Stomach (tissue), 4 donors: ENCODE measurements at regions not wholly inside any gene's neighbourhood (a gene's known extent, or its start where the extent isn't known, plus 50 kb on each side); places are given as distances from the start of the nearest gene placed in this dataset.

Experiments used
- POLR2AphosphoS5 ChIP-seq, 3 donors: sonication (generic); formaldehyde crosslinking; IDR thresholded peaks; one replicate each; pipeline ENCODE4 v1.6.1; 2016; ENCODE audit warnings: antibody characterized with exemption in 3 of 3
- TF ChIP-seq, protein P1 (sequence below), 7 experiments: fragments of 450-650 bp in 4 of 7; fragments of 200-600 bp in 3 of 7; sonication (generic) in 3 of 7; IDR thresholded peaks; one replicate each; pipeline ENCODE4 v1.5.1; 2016 to 2019; ENCODE audit warnings: antibody characterized with exemption in 7 of 7, control low read depth in 2 of 7, mild to moderate bottlenecking in 1 of 7

GRCh38 chr12:93272997-93273396 is 104.7 kb upstream of the NUDT4 start:
- TF ChIP-seq, protein P1, sequence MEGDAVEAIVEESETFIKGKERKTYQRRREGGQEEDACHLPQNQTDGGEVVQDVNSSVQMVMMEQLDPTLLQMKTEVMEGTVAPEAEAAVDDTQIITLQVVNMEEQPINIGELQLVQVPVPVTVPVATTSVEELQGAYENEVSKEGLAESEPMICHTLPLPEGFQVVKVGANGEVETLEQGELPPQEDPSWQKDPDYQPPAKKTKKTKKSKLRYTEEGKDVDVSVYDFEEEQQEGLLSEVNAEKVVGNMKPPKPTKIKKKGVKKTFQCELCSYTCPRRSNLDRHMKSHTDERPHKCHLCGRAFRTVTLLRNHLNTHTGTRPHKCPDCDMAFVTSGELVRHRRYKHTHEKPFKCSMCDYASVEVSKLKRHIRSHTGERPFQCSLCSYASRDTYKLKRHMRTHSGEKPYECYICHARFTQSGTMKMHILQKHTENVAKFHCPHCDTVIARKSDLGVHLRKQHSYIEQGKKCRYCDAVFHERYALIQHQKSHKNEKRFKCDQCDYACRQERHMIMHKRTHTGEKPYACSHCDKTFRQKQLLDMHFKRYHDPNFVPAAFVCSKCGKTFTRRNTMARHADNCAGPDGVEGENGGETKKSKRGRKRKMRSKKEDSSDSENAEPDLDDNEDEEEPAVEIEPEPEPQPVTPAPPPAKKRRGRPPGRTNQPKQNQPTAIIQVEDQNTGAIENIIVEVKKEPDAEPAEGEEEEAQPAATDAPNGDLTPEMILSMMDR (IDR thresholded peaks at IDR 0.05) = no peak
- no peak for TF ChIP-seq POLR2AphosphoS5 (IDR thresholded peaks at IDR 0.05)
